GM12864 (cell line): ENCODE measurements at regions not wholly inside any gene's neighbourhood (a gene's known extent, or its start where the extent isn't known, plus 50 kb on each side); places are given as distances from the start of the nearest gene placed in this dataset.

Experiments used
- DNase-seq: peaks from one replicate; pipeline ENCODE4 v3.0.0-alpha.2; 2011; ENCODE audit warnings: low read depth
- H3K4me3 ChIP-seq: 2 replicates; pipeline ENCODE4 v1.5.1; 2011; ENCODE audit warnings: mild to moderate bottlenecking, low read depth, low read length, control low read depth
- CTCF ChIP-seq: IDR thresholded peaks from 2 replicates; pipeline ENCODE4 v1.5.1; 2011; ENCODE audit warnings: low read depth, mild to moderate bottlenecking, moderate library complexity, low read length, control low read depth, inconsistent platforms; ENCODE audit errors: missing control alignments

GRCh38 chr14:65308536-65308935 lies 104.0 kb upstream of the FUT8 start:
- H3K4me3 ChIP-seq = no peak overlapping the region
- DNase-seq = no peak
- TF ChIP-seq CTCF = no peak

DNA sequence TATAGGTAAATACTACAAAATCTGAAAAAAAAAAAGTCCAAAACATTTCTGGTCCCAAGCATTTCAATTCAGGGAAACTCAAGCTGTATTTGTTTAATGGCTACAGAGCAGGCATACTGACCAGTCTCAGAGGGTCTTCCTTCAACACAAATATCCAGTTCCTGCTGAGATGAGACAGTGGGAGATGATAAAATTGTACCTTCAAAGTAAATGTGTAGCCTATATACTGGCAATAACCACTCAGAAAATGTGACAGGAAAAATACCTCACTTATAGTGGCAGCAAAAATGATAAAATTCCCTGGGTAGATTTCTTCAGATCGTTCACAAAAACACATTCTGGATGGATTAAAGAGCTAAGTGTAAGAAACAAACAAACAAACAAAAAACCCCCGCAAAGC lies 102.0 kb upstream of the FUT8 start:
- no peak for DNase-seq
- no peak for TF ChIP-seq CTCF
- H3K4me3 ChIP-seq = no peak overlapping the region

GRCh38 chr14:65312859-65313258 lies 99.7 kb upstream of the FUT8 start:
- TF ChIP-seq CTCF = no peak
- no peak for DNase-seq
- no peak overlapping the region for H3K4me3 ChIP-seq

GRCh38 chr14:65318636-65319506 lies 93.7 kb upstream of the FUT8 start:
- no peak for DNase-seq
- H3K4me3 ChIP-seq = peak overlapping the region; percentile 61
- no peak for TF ChIP-seq CTCF

- DNase-seq = no peak
- TF ChIP-seq CTCF = no peak
- no peak overlapping the region for H3K4me3 ChIP-seq
Measured at GRCh38 chr14:65320661-65321308, 91.7 kb upstream of the FUT8 start.

- no peak overlapping the region for H3K4me3 ChIP-seq
- no peak for DNase-seq
Measured at GRCh38 chr14:65321370-65321875, 91.1 kb upstream of the FUT8 start.

More at GRCh38 chr14:65321370-65321875, 91.1 kb upstream of the FUT8 start:
- no peak for TF ChIP-seq CTCF
